ENCODE measurements at regions not wholly inside any gene's neighbourhood (a gene's known extent, or its start where the extent isn't known, plus 50 kb on each side); places are given as distances from the start of the nearest gene placed in this dataset.

DNA sequence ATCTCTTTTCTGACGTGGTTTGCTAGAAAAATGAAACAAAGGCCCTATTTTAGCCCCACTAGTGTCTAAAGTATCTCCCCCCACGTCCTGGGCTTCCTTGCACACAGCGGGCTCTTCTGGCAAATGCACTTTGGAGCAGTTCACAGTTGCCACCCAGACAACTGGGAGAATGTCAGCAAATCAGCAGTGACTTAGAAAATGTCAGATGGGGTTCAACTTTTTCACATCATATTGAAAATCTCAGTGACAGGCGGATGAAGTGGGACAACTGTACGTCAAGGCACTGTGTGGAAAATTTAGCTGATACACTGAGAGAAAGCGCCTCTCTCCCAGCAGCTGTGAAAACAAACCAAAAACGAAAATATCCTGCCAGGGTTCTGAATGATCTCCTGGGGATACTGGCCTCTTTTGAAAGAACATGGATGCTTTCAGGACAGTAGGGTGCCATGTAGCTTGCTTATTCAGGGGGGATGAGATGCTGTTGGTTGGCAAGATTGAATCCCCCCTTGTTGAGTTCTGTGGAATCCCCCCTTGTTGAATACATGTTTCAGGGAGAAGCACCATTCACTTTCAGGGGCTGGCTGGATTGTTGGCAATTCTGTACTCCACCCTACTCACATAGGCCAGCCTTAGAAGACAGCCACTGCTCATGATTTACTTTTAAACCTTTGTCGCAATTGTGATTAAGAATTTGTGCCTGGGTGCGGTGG, 372.8 kb upstream of the CELF2 start:
- CTCF ChIA-PET: interaction anchor here (1.2 kb wide), 1 partner anchor 10 kb away, joined by 3 read pairs; no protein-coding TSS in a partner anchor
- TF ChIP-seq, protein P1, sequence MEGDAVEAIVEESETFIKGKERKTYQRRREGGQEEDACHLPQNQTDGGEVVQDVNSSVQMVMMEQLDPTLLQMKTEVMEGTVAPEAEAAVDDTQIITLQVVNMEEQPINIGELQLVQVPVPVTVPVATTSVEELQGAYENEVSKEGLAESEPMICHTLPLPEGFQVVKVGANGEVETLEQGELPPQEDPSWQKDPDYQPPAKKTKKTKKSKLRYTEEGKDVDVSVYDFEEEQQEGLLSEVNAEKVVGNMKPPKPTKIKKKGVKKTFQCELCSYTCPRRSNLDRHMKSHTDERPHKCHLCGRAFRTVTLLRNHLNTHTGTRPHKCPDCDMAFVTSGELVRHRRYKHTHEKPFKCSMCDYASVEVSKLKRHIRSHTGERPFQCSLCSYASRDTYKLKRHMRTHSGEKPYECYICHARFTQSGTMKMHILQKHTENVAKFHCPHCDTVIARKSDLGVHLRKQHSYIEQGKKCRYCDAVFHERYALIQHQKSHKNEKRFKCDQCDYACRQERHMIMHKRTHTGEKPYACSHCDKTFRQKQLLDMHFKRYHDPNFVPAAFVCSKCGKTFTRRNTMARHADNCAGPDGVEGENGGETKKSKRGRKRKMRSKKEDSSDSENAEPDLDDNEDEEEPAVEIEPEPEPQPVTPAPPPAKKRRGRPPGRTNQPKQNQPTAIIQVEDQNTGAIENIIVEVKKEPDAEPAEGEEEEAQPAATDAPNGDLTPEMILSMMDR (IDR thresholded peaks at IDR 0.05; ENCODE audit: control extremely low read depth, extremely low read depth, low read depth, missing control alignments): no peak
- no peak for DNase-seq (ENCODE audit: extremely low spot score)
- POLR2A ChIA-PET: no interaction called here

DNA sequence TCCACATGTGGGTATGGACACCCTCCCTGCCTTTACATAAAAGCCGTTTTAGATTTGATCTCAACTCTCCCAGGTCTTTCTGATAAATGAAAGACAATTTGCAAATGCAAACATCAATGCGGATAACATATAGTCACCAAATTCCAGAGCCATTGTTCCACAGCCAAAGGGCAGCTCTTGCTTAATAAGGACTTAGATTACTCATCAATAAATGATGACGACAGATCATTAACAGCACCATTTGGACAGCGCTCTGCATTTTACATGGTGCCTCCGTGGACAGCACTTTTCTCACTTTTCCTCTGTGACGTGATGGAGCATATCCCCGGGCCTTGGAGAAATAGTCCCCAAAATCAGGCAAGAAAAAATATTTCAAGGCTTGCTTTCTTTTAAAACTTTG, 370.3 kb upstream of the CELF2 start:
- TF ChIP-seq, protein P1 (IDR thresholded peaks at IDR 0.05; ENCODE audit: control extremely low read depth, extremely low read depth, low read depth, missing control alignments): no peak
- no peak for DNase-seq (ENCODE audit: extremely low spot score)
- POLR2A ChIA-PET: no interaction called here
- CTCF ChIA-PET: no interaction called here

DNA sequence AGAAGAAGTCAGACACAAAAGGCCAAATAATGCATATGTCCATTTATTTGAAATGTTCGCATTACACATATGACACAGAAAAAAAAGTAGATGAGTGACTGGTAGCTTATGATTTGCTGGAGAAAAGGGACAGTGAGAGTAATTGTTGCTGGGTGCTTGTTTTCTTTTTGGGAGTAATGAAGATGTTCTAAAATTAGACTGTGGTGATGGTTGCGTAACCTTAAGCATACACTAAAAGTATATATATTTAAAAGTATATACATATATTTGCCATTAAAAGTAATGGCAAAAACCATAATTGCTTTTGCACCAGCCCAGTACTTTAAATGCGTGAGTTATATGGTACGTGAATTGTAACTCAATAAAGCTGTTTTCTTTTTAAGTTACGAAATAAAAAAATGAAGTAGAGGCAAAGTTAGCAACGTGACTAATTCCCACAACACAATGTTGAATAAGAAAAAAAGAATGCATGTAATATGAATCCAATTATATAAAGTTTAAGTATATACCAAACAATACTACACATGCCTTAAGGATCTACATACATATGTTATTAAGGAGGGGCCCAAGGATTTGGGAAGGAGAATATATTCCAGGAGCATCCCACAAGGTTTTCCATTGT, 360.4 kb upstream of the CELF2 start:
- CTCF ChIA-PET: interaction anchor here (2.0 kb wide), 1 partner anchor 20 kb away, joined by 6 read pairs; no protein-coding TSS in a partner anchor

DNA sequence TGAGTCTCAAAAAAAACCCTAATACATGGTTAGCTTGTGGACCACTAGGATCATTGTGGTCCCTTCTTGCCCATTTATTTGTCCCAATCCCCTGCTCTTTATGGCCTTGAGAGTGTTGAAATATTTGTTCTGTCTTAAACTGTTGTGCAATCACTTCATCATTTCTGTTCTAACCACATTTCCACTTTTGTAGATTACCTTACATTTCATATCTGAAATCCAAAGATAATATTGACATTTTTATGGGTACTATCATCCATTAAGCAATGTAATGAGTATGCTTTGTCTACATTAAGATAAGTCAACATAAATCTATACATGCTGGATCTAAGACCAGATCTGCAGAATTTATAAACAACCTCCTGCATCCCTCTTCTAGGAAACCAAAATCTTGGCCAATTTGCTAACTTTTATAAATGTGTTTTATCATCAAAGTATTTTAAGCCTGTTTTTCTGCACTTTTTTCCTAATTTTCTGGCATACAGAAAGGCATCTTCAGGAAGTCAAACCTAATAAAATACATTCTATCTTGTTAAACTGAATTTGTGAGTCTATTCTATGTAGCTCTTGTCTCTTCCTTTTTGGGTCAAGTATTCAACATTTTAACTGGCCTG, 359.4 kb upstream of the CELF2 start:
- TF ChIP-seq, protein P1 (IDR thresholded peaks at IDR 0.05; ENCODE audit: control extremely low read depth, extremely low read depth, low read depth, missing control alignments): no peak
- no peak for DNase-seq (ENCODE audit: extremely low spot score)
- POLR2A ChIA-PET: no interaction called here
- CTCF ChIA-PET: interaction anchor here (1.0 to 2.0 kb wide), 3 partner anchors 9 to 20 kb away, joined by 3 to 6 read pairs (median 5); no protein-coding TSS in a partner anchor

More for the DNA sequence above, 360.4 kb upstream of the CELF2 start:
- POLR2A ChIA-PET: no interaction called here
- TF ChIP-seq, protein P1 (IDR thresholded peaks at IDR 0.05; ENCODE audit: control extremely low read depth, extremely low read depth, low read depth, missing control alignments): no peak
- no peak for DNase-seq (ENCODE audit: extremely low spot score)

DNA sequence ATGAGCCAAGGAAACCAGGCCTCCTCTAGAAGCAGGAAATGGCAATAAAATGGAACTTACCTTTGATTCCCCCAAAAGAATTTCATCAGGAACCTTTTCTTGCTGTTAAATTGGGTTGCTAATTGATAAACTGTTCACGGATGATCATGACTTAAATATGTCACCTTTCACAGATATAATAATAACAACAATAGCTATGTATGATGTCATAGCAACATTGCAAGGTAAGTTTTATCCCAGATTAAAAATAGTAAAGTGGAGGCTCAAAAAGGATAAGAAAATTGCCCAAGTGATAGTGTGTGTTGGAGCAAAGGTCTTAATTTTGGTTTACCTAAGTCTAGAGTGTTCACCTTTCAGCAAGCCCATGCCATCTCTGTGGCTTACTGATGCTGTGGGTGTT, 357.6 kb upstream of the CELF2 start:
- CTCF ChIA-PET: no interaction called here
- TF ChIP-seq, protein P1 (IDR thresholded peaks at IDR 0.05; ENCODE audit: control extremely low read depth, extremely low read depth, low read depth, missing control alignments): no peak

DNA sequence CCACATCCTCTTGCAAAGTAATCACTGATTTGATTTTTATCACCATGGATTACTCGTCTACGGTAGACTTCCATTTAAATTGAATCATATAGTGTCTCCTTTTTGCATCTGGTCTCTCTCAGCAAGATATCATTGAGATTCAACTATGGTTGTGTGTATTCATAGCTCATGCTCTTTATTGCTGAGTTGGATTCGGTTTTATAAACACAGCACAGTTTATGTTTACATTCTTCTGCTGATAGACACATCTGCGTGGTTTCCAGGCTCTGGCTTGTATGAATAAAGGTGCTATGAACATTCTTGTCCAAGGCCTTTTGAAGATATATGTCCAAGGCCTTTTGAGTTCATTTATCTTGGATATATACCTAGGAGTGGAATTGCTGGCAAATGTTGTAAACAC, 356.5 kb upstream of the CELF2 start:
- no peak for DNase-seq (ENCODE audit: extremely low spot score)
- ChIA-PET POLR2A (no interaction called here), CTCF (no interaction called here)
- TF ChIP-seq, protein P1 (IDR thresholded peaks at IDR 0.05; ENCODE audit: control extremely low read depth, extremely low read depth, low read depth, missing control alignments): no peak

More for the DNA sequence above, 357.6 kb upstream of the CELF2 start:
- POLR2A ChIA-PET: no interaction called here
- no peak for DNase-seq (ENCODE audit: extremely low spot score)
